Dendritic cell treated with granulocyte-macrophage colony-stimulating factor and Interleukin-4, amounts not matched to agents 40 ng/mL and 50 ng/mL, for 4 days (primary cell): ENCODE measurements at regions not wholly inside any gene's neighbourhood (a gene's known extent, or its start where the extent isn't known, plus 50 kb on each side); places are given as distances from the start of the nearest gene placed in this dataset.

ENCODE experiments used
- H3K27ac Mint-ChIP-seq: one replicate; pipeline ENCODE4 v1.8.0; 2022; ENCODE audit warnings: mild to moderate bottlenecking, mixed read lengths
- H3K27me3 Mint-ChIP-seq: one replicate; pipeline ENCODE4 v1.8.0; 2022; ENCODE audit warnings: mild to moderate bottlenecking, mixed read lengths
- H3K36me3 Mint-ChIP-seq: one replicate; pipeline ENCODE4 v1.8.0; 2022; ENCODE audit warnings: low read depth, mixed read lengths
- H3K4me1 Mint-ChIP-seq: one replicate; pipeline ENCODE4 v1.8.0; 2022; ENCODE audit warnings: low read depth, mixed read lengths
- H3K4me3 Mint-ChIP-seq: one replicate; pipeline ENCODE4 v1.8.0; 2022; ENCODE audit warnings: mild to moderate bottlenecking, moderate library complexity, mixed read lengths
- H3K9me3 Mint-ChIP-seq: one replicate; pipeline ENCODE4 v1.8.0; 2022; ENCODE audit warnings: mixed read lengths
- intact Hi-C: fragments of 100-400 bp; cut with micrococcal nuclease; formaldehyde crosslinking; loops from one replicate; pipeline ENCODE4 v1.15.0; 2022

DNA sequence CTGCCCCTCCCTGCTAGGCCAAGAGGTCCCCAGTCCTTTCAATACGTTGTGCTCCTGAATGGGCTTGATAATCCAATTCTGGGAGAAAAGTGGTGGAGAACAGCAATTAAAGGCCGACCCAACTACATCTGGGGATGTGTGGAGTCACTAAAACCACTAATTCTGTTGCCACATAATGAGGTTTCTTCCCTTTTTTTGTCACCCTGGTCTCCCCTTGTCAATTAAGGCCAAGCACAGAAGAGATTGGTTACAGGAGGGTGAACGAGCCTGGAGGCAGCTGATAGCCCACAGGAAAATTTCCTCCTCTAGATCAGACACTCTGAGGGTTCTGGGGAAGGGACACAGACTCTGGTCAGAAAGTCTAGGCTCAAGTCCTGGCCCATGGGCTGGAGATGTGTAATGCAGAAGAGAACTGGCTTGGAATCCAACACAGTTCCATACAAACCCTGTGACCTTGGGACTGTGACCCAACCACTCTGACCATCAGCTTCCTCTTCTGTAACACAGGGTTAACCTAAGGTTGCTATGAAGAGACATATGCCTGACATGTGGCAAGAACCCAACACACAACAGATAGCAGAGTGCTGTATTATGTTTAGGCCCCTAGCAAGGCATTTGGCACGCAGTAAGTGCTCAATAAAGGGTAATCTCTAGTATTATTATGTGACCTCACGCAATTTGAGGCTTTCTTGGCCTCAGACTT is 146.4 kb downstream of the CHST1 start:
- no peaks in the 10 kb centered on the region for H3K27me3 Mint-ChIP-seq
- intact Hi-C loops, result no loop called here

DNA sequence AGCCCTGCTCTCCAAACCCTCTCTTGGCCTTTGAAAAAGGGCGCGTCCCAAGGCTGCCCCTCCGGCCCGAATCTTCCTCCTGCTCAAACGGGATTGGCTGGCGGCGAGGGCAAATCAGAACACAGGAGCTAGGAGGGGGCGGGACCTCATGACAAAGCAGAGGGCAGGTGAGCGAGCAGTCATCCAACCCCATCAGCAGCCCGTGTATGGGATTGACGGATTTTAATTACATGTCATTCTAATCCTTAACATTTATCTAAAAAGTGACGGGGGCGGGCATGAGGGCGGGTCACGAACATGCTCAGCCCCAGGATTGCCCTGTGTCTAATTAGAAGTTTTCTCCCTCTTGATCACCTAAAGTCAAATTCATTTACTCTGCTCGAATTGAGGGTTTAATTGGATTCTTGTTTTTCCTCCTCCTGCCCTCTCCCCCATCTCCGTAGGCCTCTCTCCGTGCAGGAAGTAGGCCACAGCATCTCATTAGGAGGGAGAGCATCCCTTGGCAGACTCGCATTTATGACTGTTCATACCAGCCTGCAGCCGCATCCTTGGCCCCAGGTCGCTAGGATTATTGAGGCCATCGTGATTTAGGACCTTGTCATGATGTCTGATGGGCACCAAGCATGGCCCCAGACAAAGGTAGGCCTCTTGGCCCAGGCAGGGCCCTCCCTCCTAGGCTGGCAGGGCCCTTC is 147.1 kb downstream of the CHST1 start:
- no peaks in the 10 kb centered on the region for H3K27me3 Mint-ChIP-seq
- peaks cover 3% of the 10 kb centered on the region for H3K9me3 Mint-ChIP-seq
- no peak overlapping the region for H3K27ac Mint-ChIP-seq
- peaks cover 19% of the 10 kb centered on the region for H3K4me1 Mint-ChIP-seq
- no peaks in the 10 kb centered on the region for H3K36me3 Mint-ChIP-seq
- intact Hi-C loops, result no loop called here
- H3K4me3 Mint-ChIP-seq, result no peak overlapping the region

More for the DNA sequence above, 146.4 kb downstream of the CHST1 start:
- Mint-ChIP-seq H3K4me3 (no peak overlapping the region), H3K36me3 (no peaks in the 10 kb centered on the region), H3K27ac (no peak overlapping the region), H3K9me3 (peaks cover 10% of the 10 kb centered on the region), H3K4me1 (peaks cover 13% of the 10 kb centered on the region)

DNA sequence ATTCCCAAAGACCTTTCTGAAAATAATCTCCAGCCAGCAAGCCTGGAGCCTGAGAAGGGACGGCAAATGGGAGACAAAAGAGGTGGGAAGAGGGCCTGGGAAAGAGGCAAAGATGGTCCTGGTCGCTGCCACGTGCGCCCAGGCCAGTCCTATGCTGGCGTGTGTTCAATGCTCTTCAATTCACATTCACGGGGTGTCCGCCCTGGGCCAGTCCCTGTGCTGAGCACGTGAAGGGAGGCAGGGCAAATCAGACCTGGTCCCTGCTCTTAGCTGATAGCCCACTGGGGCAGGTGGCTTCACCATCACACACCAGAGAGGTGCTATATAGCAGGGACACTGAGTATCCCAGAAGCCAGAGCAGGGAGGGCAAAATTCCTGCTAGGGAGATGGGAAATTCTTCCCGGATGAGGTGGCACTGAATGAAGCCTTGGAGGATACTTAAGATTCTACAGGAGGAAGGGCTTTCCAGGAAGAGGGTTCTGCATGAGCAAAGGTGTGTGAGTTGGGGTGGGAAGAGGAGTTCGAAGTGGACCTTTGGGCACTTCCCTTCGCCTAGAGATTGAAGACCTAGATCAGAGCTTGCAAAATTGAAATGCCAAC is 148.2 kb downstream of the CHST1 start:
- Mint-ChIP-seq H3K4me3 (no peak overlapping the region), H3K27me3 (no peaks in the 10 kb centered on the region)

DNA sequence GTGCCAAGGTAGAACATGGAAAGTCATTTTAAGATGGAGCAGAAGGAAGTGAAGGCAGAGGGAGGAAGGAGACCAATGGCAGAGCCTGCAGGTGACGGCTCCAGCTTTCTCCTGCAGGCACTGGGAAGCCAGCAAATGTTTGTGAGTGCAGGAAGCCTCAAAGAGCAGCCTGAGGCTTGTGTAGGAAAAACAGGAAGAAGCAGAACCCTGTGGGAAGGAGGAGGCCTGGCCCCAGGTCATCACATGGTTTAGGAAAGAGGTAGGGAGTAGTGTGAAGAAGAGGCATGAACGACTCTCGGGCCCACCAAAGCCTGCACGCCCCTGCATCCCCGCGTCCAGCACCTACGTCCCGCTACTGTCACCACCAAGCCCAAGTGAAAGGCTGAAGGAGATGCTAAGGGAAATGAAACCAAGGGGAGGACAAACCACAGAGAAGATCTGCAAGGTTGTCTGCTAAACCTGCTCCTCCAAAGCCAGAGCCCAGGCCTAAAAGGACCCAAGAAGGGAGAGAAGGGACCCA is 151.5 kb downstream of the CHST1 start:
- Mint-ChIP-seq H3K4me1 (peaks cover 14% of the 10 kb centered on the region), H3K27ac (no peak overlapping the region), H3K4me3 (no peak overlapping the region), H3K36me3 (no peaks in the 10 kb centered on the region), H3K9me3 (no peaks in the 10 kb centered on the region), H3K27me3 (no peaks in the 10 kb centered on the region)
- intact Hi-C loops, result no loop called here

More for the DNA sequence above, 148.2 kb downstream of the CHST1 start:
- Mint-ChIP-seq H3K27ac (no peak overlapping the region), H3K36me3 (no peaks in the 10 kb centered on the region), H3K4me1 (peaks cover 19% of the 10 kb centered on the region), H3K9me3 (no peaks in the 10 kb centered on the region)
- intact Hi-C loops, result no loop called here

DNA sequence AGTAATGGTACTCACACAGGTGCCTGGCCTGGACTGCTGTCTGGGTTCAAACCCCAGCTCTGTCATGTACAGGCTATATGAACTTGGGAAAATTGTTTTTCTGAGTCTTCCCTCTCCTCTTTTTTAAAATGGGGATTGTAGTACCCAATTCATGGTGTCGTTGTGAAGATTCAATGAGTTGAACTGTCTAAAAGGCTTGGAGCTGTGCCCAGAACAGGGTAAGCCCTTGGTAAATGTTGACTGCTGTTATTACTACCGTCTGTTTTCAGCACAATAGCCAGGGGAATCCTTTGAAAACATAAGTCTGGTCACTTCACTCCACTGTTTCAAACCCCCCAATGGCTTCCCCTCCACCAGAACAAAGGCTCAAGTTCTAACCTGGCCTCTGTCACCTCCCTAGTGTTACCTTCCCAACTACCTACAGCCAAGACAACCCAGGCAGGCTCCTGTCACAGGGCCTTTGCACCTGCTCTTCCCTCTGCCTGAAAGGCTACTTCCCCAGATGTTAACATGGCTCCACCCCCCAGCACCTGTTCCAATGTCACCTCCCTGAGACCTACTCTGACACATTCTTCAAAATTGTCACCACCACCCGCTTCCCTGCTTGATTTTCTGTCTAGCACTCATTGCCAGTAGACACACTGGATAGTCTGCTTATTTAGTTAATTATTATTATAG is 152.8 kb downstream of the CHST1 start:
- intact Hi-C loops, result no loop called here
- Mint-ChIP-seq H3K4me3 (no peak overlapping the region), H3K27me3 (no peaks in the 10 kb centered on the region), H3K36me3 (no peaks in the 10 kb centered on the region), H3K4me1 (peaks cover 9% of the 10 kb centered on the region), H3K27ac (no peak overlapping the region), H3K9me3 (no peaks in the 10 kb centered on the region)

DNA sequence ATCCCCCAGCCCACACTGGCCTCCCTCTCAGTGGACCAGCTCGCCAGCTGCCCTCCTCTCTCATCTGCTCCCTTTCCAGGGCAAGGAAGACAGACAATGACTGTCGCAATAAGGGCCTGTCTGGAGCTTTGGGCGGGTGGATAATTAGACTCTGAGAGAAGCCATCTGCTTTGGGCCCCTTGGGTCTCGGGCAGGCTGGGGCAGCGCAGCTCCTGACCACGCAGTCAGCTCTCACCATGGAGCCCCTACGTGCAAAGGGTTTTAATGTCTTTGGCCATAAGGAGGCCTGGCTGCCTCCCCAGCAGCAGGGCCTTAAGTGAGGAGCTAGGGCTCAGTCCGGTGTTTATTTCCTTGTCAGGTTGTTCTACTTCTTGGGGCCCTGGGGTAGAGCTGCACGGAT is 153.9 kb downstream of the CHST1 start:
- Mint-ChIP-seq H3K4me3 (no peak overlapping the region), H3K9me3 (no peaks in the 10 kb centered on the region), H3K4me1 (peaks cover 9% of the 10 kb centered on the region), H3K36me3 (no peaks in the 10 kb centered on the region), H3K27ac (no peak overlapping the region), H3K27me3 (no peaks in the 10 kb centered on the region)
- intact Hi-C loops, result no loop called here

DNA sequence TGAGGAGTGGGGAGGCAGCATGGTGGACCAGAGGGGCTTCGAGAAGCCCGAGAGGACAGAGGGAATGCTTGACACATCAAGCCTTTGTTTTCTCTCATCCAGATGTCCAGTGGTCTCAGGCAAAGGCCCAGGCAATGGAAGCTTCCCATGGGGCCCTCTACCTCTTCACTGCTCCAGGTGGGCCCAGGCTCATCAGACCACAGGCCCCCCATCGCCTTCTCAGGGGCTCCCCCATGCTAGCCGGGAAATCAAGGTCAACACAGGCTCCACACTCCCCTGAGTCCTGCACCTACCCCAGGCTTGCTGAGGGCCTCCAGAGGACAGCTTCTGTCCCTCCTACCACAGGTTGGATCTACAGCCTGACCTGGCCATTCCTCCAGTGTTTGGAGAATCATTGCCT is 157.5 kb downstream of the CHST1 start:
- Mint-ChIP-seq H3K4me1 (no peaks in the 10 kb centered on the region), H3K9me3 (no peaks in the 10 kb centered on the region), H3K27me3 (no peaks in the 10 kb centered on the region), H3K4me3 (no peak overlapping the region), H3K36me3 (no peaks in the 10 kb centered on the region), H3K27ac (no peak overlapping the region)
- intact Hi-C loops, result no loop called here

DNA sequence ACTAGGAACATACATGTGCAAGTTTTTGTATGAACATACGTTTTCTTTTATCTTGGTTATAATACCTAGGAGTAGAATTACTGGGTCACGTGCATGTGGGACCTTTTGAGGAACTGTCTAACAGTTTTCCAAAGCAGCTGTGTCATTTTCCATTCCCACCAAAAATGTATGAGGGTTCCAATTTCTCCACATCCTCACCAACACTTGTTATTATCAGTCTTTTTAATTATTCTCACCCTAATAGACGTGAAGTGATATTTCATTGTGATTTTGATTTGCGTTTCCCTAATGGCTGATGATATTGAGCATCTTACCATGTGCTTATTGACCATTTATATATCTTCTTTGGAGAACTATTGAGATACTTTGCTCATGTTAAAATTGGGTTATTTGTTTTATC is 162.1 kb downstream of the CHST1 start:
- peaks cover 8% of the 10 kb centered on the region for H3K27me3 Mint-ChIP-seq
- no peaks in the 10 kb centered on the region for H3K9me3 Mint-ChIP-seq
- H3K4me3 Mint-ChIP-seq, result no peak overlapping the region
- H3K4me1 Mint-ChIP-seq, result no peaks in the 10 kb centered on the region
- H3K36me3 Mint-ChIP-seq, result no peaks in the 10 kb centered on the region
- intact Hi-C loops, result no loop called here
- no peak overlapping the region for H3K27ac Mint-ChIP-seq

DNA sequence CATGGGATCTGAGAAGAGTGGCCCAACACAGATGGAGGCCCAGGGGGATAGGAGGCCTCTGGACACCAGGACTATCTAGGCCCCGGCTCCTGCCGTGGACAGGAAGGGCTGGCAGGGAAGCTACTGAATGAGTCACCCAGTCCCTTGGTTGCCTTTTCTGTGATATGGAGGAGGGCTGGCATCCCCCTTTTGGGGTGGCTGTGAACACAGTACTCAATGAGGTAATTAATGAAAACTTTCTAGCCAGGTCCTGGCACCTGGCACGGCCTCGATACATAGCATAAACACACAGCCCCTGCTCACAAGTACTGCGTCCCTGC is 163.2 kb downstream of the CHST1 start:
- H3K27me3 Mint-ChIP-seq, result peaks cover 10% of the 10 kb centered on the region
- H3K4me1 Mint-ChIP-seq, result no peaks in the 10 kb centered on the region
- no peak overlapping the region for H3K27ac Mint-ChIP-seq
- intact Hi-C loops, result no loop called here
- no peaks in the 10 kb centered on the region for H3K9me3 Mint-ChIP-seq
- no peak overlapping the region for H3K4me3 Mint-ChIP-seq
- no peaks in the 10 kb centered on the region for H3K36me3 Mint-ChIP-seq

DNA sequence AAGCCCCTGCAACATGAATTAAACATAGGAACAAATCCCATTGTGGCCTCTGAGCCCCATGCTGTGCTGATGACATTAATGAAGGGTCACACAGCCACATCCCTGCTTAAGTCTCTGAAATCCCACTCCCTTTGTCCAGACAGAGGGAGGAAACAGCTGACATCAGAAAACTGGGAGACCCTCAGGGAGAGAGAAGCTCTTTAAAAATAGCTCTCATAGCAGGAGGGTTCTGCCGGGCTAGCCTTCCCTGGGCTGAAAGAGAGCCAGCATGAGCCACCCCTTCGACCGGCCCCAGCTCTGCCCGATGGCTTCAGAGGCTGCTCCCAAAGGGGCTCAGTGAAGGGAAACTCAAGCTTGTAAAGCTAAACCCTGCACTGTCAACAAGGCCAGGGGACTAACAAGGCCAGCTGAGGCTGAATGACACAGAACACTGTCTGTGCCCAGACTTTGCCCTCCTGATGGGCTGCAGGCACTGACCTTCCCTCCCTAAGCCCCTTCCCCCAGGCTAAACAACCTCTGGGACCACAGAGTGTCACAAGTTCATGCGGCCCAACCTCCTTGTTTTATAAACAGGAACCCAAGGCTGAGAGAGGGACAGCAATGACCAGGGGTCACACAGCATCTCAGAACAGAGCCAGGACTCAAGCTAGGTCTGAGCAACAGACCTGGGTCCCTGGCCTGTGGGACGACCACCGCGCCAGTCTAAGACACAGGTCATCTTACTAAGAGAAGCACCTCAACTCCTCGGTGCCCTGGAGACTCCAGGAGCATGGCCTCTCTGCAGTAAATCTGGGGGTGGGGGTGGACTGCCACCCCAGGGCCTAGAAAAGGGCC is 163.8 kb downstream of the CHST1 start:
- intact Hi-C loops, result no loop called here
- Mint-ChIP-seq H3K27me3 (peaks cover 10% of the 10 kb centered on the region), H3K4me1 (no peaks in the 10 kb centered on the region), H3K4me3 (no peak overlapping the region), H3K9me3 (no peaks in the 10 kb centered on the region), H3K27ac (no peak overlapping the region), H3K36me3 (no peaks in the 10 kb centered on the region)

DNA sequence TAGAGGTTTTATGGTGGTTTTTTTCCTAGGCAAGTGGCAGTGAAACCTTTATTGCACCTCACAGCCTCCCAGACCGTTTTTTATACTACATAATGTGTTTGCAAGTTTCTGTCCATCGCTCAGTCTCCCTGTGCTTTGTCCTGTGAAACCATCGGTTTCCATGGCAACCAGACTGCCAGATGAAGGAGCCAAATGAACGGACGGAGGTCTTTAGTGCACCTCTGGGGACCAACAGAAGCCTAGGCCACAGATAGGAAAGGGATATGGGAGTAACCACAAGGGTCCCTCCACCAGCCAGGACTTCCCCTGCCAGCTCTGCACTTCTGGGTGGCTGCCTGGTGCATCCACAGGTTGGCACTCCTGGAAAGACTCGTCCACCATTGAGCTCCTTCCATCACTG is 165.0 kb downstream of the CHST1 start:
- Mint-ChIP-seq H3K36me3 (no peaks in the 10 kb centered on the region), H3K4me3 (no peak overlapping the region), H3K27me3 (peaks cover 10% of the 10 kb centered on the region), H3K4me1 (no peaks in the 10 kb centered on the region), H3K9me3 (no peaks in the 10 kb centered on the region), H3K27ac (no peak overlapping the region)
- intact Hi-C loops, result no loop called here

DNA sequence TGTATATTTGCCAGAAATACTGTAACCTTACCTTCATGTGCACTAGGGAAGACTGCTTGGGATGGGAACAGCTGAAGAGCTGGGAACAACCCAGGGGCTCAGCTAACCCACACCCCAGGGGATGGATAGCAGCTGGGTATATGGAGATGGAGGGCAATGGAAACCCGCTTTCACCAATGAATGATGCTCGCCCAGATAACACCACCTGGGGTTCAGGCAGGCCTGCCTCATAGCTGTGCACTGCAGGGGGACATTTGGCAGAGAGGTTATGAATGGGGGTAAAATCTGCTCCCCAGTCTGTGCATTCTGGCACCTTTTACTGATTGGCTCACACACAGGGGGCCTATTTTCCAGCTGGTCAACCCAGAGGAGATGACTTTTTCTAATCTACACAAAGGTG is 170.7 kb downstream of the CHST1 start:
- H3K4me3 Mint-ChIP-seq, result no peak overlapping the region
- intact Hi-C loops, result no loop called here
- no peaks in the 10 kb centered on the region for H3K36me3 Mint-ChIP-seq
- peaks cover 8% of the 10 kb centered on the region for H3K9me3 Mint-ChIP-seq
- H3K27me3 Mint-ChIP-seq, result peaks cover 16% of the 10 kb centered on the region
- no peak overlapping the region for H3K27ac Mint-ChIP-seq
- no peaks in the 10 kb centered on the region for H3K4me1 Mint-ChIP-seq

DNA sequence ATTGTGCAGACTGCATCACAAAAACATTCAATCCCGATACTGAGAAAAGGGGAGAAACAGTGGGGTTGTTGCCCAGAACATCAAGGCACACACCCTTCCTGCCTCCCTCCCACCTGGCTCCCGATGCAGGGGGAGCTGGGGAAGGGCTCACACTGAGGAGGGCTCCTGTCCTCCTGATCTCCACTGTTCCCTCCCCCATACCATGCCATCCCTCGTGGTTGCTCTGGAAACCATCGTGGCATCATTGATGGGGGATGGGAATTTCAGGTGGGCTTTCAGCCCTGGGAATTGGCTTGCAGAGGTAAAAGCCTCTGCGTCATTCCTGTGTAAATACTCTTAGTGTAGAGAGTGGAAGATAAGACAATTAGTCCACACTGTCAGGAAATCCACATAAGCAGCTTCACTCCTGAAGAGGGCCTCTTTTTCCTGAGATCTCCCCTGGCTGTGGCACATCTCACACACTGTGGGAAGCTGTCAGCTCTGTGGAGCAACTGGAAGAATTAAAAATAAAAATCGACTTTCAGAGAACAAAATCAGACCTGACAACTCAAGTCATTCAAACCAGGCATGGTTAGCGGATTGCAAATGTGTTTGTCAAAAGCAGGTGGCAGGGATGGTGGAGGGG is 176.0 kb downstream of the CHST1 start:
- Mint-ChIP-seq H3K4me1 (no peaks in the 10 kb centered on the region), H3K4me3 (no peak overlapping the region), H3K27ac (no peak overlapping the region), H3K9me3 (peaks cover 8% of the 10 kb centered on the region), H3K36me3 (no peaks in the 10 kb centered on the region), H3K27me3 (peaks cover 13% of the 10 kb centered on the region)
- intact Hi-C loops, result no loop called here
